ENCODE measurements at regions not wholly inside any gene's neighbourhood (a gene's known extent, or its start where the extent isn't known, plus 50 kb on each side); places are given as distances from the start of the nearest gene placed in this dataset.

DNA sequence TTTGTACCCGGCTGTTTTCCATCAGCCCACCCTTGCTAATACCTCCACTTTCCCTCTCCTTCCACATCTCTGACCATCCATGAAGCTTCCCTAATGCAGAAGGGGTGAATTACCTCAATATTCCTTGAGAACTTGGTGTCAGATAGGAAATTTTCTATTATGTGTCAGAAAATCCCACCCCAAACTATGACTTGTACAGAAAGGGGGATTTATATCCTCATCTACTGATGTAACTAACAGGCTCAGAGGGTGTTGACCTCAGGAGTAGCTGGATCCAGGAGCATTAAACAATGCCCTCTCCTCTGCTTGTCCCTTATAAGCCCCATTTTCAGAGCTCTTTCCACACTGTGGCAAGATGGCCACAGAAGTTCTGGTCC, 242.8 kb upstream of the TLE3 start (continued):
- no peak for TF ChIP-seq NRF1 (IDR thresholded peaks at IDR 0.05; ENCODE audit: low read depth, low read length)
- no peak for TF ChIP-seq SUZ12 (IDR thresholded peaks at IDR 0.05; ENCODE audit: low read length)
- no peak for TF ChIP-seq KDM1A (IDR thresholded peaks at IDR 0.05; ENCODE audit: borderline replicate concordance, low read length)
- no peak for TF ChIP-seq PHF8 (conservative IDR thresholded peaks at IDR 0.05; ENCODE audit: low read depth, low read length)
- TF ChIP-seq TAF1 (IDR thresholded peaks at IDR 0.05; ENCODE audit: low read depth, low read length) = no peak

Measured in H1 (cell line).